ENCODE measurements at regions not wholly inside any gene's neighbourhood (a gene's known extent, or its start where the extent isn't known, plus 50 kb on each side); places are given as distances from the start of the nearest gene placed in this dataset.
A peak's percentile ranks its signal among the peaks of the same experiment; 100 is the strongest.

- TF ChIP-seq CREB1 (CRISPR knock-in tag; IDR thresholded peaks at IDR 0.05; ENCODE audit: low read depth) (no peak), POLR2AphosphoS5 (IDR thresholded peaks at IDR 0.05; ENCODE audit: low read depth) (no peak), CTCF (conservative IDR thresholded peaks at IDR 0.05; ENCODE audit: low read depth in 2 of 2) (peak in 1 of 2 experiments; percentile 17; a peak in 2 of 4 replicates), EZH2 (IDR thresholded peaks at IDR 0.05; ENCODE audit: low read depth, unreplicated experiment) (no peak), EZH2phosphoT487 (IDR thresholded peaks at IDR 0.05; ENCODE audit: unreplicated experiment) (no peak), REST (IDR thresholded peaks at IDR 0.05; ENCODE audit: unreplicated experiment) (no peak), STAT1 (IDR thresholded peaks at IDR 0.05; ENCODE audit: unreplicated experiment) (no peak), JUNB (IDR thresholded peaks at IDR 0.05; ENCODE audit: unreplicated experiment) (no peak), ZNF331 (CRISPR knock-in tag; IDR thresholded peaks at IDR 0.05; ENCODE audit: low read depth) (no peak), ETS1 (IDR thresholded peaks at IDR 0.05) (no peak), ZNF462 (CRISPR knock-in tag; IDR thresholded peaks at IDR 0.05) (no peak)
These were observed 213.2 kb upstream of the LRFN5 start for GRCh38 chr14:41393512-41393911.

Measured in GM23338 (cell line).